CD4-positive, alpha-beta T cell (primary cell): ENCODE measurements at regions not wholly inside any gene's neighbourhood (a gene's known extent, or its start where the extent isn't known, plus 50 kb on each side); places are given as distances from the start of the nearest gene placed in this dataset.
A peak's percentile ranks its signal among the peaks of the same experiment; 100 is the strongest.
"Not testable (repeated sequence)": the region's sequence is repeated elsewhere in the genome, so short reads cannot be mapped to it uniquely, and the experiment has no call there.

Experiments used
- ATAC-seq: fragments of 200-7000 bp; cut with Tn5 transposase; one replicate; pipeline ENCODE4 v1.10.0; 2022; ENCODE audit warnings: mild to moderate bottlenecking; ENCODE audit not compliant: poor library complexity
- CTCF ChIA-PET: fragments of 350-600 bp; sonication (Branson Sonifier 250); formaldehyde crosslinking; loops from one replicate; lab custom pipeline; 2021; ENCODE audit warnings: antibody characterized with exemption, inconsistent platforms; lab: Charles Lee
- POLR2A ChIA-PET: fragments of 350-600 bp; sonication (Branson Sonifier 250); formaldehyde crosslinking; loops from one replicate; lab custom pipeline; 2021; ENCODE audit warnings: antibody characterized with exemption, inconsistent platforms; lab: Charles Lee
- DNase-seq, 14 experiments: peaks; one replicate each; pipeline ENCODE4 v3.0.0-alpha.2; 2013 to 2020; ENCODE audit warnings: mixed read lengths in 2 of 14
- H3K27ac ChIP-seq, 2 donors: one replicate each; pipeline versions ENCODE4 v1.5.1 to v1.7.0; 2013; ENCODE audit warnings: low read length in 2 of 2, low read depth in 1 of 2, mild to moderate bottlenecking in 1 of 2
- H3K27me3 ChIP-seq, 2 experiments: 1 replicate in 1 of 2; 2 replicates in 1 of 2; pipeline versions ENCODE4 v1.6.1 to v1.7.0; 2013; ENCODE audit warnings: low read length in 2 of 2, control low read depth in 1 of 2, mild to moderate bottlenecking in 1 of 2, moderate library complexity in 1 of 2; ENCODE audit not compliant: insufficient read depth in 2 of 2, control insufficient read depth in 1 of 2
- H3K36me3 ChIP-seq: one replicate; pipeline ENCODE4 v1.6.1; 2013; ENCODE audit warnings: low read length, control low read depth; ENCODE audit not compliant: insufficient read depth
- H3K4me1 ChIP-seq: one replicate; pipeline ENCODE4 v1.6.1; 2013; ENCODE audit warnings: low read length, control low read depth; ENCODE audit not compliant: insufficient read depth
- H3K4me3 ChIP-seq: one replicate; pipeline ENCODE4 v1.5.1; 2013; ENCODE audit warnings: mild to moderate bottlenecking, low read length, moderate library complexity
- H3K9me3 ChIP-seq, 2 experiments: 1 replicate in 1 of 2; 2 replicates in 1 of 2; pipeline versions ENCODE4 v1.6.1 to v1.7.0; 2013; ENCODE audit warnings: low read length in 2 of 2, mild to moderate bottlenecking in 2 of 2, control low read depth in 1 of 2, moderate library complexity in 1 of 2; ENCODE audit not compliant: control insufficient read depth in 1 of 2, insufficient read depth in 1 of 2
- H3K27ac Mint-ChIP-seq: one replicate; pipeline ENCODE4 v1.8.0; 2020; ENCODE audit warnings: mixed read lengths
- H3K27me3 Mint-ChIP-seq: one replicate; pipeline ENCODE4 v1.8.0; 2021; ENCODE audit warnings: mixed read lengths
- H3K36me3 Mint-ChIP-seq: one replicate; pipeline ENCODE4 v1.8.0; 2021; ENCODE audit warnings: low read depth, mixed read lengths
- H3K4me1 Mint-ChIP-seq: one replicate; pipeline ENCODE4 v1.8.0; 2021; ENCODE audit warnings: low read depth, mixed read lengths
- H3K4me3 Mint-ChIP-seq: one replicate; pipeline ENCODE4 v1.8.0; 2020; ENCODE audit warnings: mild to moderate bottlenecking, mixed read lengths
- H3K9me3 Mint-ChIP-seq: one replicate; pipeline ENCODE4 v1.8.0; 2020; ENCODE audit warnings: mixed read lengths
- intact Hi-C, 2 experiments: fragments of 100-400 bp; cut with DNase I in 1 of 2; cut with micrococcal nuclease in 1 of 2; formaldehyde crosslinking; loops; one replicate each; pipeline versions ENCODE4 v1.15.1 to v1.9.0; 2023 to 2025; cut with DNase I, micrococcal nuclease
- TF ChIP-seq, protein P1 (sequence below): fragments of 200-600 bp; IDR thresholded peaks from one replicate; pipeline ENCODE4 v1.8.0; 2022; ENCODE audit warnings: antibody characterized with exemption, mild to moderate bottlenecking

DNA sequence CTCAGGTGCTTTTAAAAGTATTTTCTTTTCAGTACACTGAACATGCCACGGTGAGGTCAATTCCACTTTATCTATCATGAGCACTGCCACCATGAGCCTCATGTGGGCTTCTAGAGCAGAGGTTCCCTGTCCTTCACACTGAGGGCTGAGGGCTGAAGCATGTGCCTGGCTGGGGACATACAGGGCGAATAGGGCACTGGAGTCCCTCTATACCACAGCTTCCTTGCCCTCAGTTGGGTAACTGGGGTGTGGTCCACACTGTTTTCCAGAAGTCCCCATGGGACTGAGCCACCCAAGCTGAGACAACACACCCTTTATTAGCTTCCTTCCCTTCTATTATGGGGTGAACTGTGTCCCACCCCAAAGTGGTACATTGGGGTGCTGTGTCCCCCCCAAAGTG, 172.2 kb upstream of the ID2 start:
- H3K9me3 ChIP-seq: peaks cover 0 to 37% of the 10 kb centered on the region in 2 experiments
- POLR2A ChIA-PET: no interaction called here
- H3K4me1 ChIP-seq: peaks cover 18% of the 10 kb centered on the region
- H3K4me3 ChIP-seq: no peak overlapping the region
- no peak overlapping the region for H3K27ac ChIP-seq
- intact Hi-C loops: no loop called here
- Mint-ChIP-seq H3K27me3 (no peaks in the 10 kb centered on the region), H3K4me3 (no peak overlapping the region), H3K36me3 (no peaks in the 10 kb centered on the region), H3K4me1 (peaks cover 3% of the 10 kb centered on the region), H3K27ac (no peak overlapping the region), H3K9me3 (peaks cover 5% of the 10 kb centered on the region)
- no peak for DNase-seq
- ATAC-seq: no peak
- CTCF ChIA-PET: no interaction called here
- H3K36me3 ChIP-seq: no peaks in the 10 kb centered on the region
- TF ChIP-seq, protein P1, sequence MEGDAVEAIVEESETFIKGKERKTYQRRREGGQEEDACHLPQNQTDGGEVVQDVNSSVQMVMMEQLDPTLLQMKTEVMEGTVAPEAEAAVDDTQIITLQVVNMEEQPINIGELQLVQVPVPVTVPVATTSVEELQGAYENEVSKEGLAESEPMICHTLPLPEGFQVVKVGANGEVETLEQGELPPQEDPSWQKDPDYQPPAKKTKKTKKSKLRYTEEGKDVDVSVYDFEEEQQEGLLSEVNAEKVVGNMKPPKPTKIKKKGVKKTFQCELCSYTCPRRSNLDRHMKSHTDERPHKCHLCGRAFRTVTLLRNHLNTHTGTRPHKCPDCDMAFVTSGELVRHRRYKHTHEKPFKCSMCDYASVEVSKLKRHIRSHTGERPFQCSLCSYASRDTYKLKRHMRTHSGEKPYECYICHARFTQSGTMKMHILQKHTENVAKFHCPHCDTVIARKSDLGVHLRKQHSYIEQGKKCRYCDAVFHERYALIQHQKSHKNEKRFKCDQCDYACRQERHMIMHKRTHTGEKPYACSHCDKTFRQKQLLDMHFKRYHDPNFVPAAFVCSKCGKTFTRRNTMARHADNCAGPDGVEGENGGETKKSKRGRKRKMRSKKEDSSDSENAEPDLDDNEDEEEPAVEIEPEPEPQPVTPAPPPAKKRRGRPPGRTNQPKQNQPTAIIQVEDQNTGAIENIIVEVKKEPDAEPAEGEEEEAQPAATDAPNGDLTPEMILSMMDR: no peak
- no peaks in the 10 kb centered on the region for H3K27me3 ChIP-seq

DNA sequence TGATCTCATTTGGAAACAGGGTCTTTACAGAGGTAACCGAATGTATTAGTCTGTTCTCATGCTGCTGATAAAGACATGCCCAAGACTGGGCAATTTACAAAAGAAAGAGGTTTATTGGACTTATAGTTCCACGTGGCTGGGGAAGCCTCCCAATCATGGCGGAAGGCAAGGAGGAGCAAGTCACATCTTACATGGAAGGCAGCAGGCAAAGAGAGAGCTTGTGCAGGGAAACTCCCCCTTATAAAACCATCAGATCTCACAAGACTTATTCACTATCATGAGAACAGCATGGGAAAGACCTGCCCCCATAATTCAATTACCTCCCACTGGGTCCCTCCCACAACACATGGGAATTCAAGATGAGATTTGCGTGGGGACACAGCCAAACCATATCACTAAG, 171.8 kb upstream of the ID2 start:
- H3K27ac Mint-ChIP-seq, H3K9me3 Mint-ChIP-seq, H3K27me3 ChIP-seq, H3K27me3 Mint-ChIP-seq, intact Hi-C loops, DNase-seq, POLR2A ChIA-PET, H3K36me3 Mint-ChIP-seq, H3K4me3 ChIP-seq, ATAC-seq, H3K27ac ChIP-seq, CTCF ChIA-PET, H3K36me3 ChIP-seq, H3K4me3 Mint-ChIP-seq, H3K4me1 Mint-ChIP-seq: not testable (repeated sequence)
- Histone ChIP-seq H3K9me3 (peaks cover 0 to 37% of the 10 kb centered on the region in 2 experiments), H3K4me1 (peaks cover 23% of the 10 kb centered on the region)

- DNase-seq (no peak), ATAC-seq (no peak)
- intact Hi-C loops: no loop called here
- POLR2A ChIA-PET: no interaction called here
- H3K27ac ChIP-seq: no peak overlapping the region
- no peaks in the 10 kb centered on the region for H3K27me3 Mint-ChIP-seq
- no peaks in the 10 kb centered on the region for H3K36me3 ChIP-seq
- H3K27me3 ChIP-seq: no peaks in the 10 kb centered on the region
- no peak overlapping the region for H3K4me3 Mint-ChIP-seq
- H3K9me3 Mint-ChIP-seq: peaks cover 5% of the 10 kb centered on the region
- peaks cover 0 to 37% of the 10 kb centered on the region in 2 experiments for H3K9me3 ChIP-seq
- TF ChIP-seq, protein P1: no peak
- peaks cover 12% of the 10 kb centered on the region for H3K4me1 Mint-ChIP-seq
- peaks cover 27% of the 10 kb centered on the region for H3K4me1 ChIP-seq
- H3K36me3 Mint-ChIP-seq: no peaks in the 10 kb centered on the region
- CTCF ChIA-PET: no interaction called here
- no peak overlapping the region for H3K27ac Mint-ChIP-seq
- no peak overlapping the region for H3K4me3 ChIP-seq
Measured at GRCh38 chr2:8510519-8510918, 171.3 kb upstream of the ID2 start.

DNA sequence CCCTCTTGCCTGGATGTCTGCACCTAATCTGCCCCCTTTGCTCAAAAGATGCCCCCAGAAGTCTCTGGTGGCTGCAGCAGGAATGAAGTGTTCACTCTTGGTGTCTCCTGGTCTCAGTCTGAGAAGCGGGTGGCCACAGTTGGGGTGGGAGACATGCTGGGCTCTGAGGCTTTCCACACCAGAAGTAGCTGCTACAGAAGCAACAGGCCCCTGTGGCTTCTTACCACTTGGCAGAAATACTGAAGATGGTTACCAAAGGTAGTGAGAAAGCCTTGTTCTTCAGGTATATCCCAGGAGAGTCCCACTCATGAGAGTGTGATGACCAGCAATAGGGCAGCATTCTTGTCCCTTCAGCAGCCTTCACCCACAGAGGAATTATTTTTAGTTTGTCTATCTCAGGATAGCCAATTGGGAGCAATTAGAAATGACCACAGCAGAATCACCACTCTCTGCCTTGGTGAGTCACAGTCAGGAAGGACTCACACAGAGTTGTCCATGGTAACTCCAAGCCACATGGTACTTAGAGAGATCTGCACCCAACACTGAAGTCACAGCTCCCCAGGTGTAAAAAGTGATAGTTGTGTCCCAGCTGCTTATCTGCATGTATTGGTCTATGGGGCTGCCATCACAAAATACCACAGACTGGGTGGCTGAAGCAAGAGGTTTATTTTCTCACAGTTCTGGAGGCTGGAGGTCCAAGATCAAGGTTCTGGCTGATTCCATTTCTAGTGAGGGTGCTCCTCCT, 169.8 kb upstream of the ID2 start:
- Histone ChIP-seq H3K27ac (no peak overlapping the region), H3K9me3 (peaks cover 0 to 37% of the 10 kb centered on the region in 2 experiments), H3K4me1 (peaks cover 42% of the 10 kb centered on the region), H3K27me3 (no peaks in the 10 kb centered on the region), H3K36me3 (no peaks in the 10 kb centered on the region), H3K4me3 (no peak overlapping the region)
- DNase-seq (peak in 3 of 14 experiments; percentile 23 to 40 (median 31)), ATAC-seq (no peak)
- intact Hi-C loops: no loop called here
- TF ChIP-seq, protein P1: no peak
- ChIA-PET CTCF (no interaction called here), POLR2A (no interaction called here)
- Mint-ChIP-seq H3K4me1 (peaks cover 23% of the 10 kb centered on the region), H3K27ac (no peak overlapping the region), H3K4me3 (no peak overlapping the region), H3K9me3 (peaks cover 5% of the 10 kb centered on the region), H3K36me3 (no peaks in the 10 kb centered on the region), H3K27me3 (no peaks in the 10 kb centered on the region)
